ENCODE measurements at regions not wholly inside any gene's neighbourhood (a gene's known extent, or its start where the extent isn't known, plus 50 kb on each side); places are given as distances from the start of the nearest gene placed in this dataset.

DNA sequence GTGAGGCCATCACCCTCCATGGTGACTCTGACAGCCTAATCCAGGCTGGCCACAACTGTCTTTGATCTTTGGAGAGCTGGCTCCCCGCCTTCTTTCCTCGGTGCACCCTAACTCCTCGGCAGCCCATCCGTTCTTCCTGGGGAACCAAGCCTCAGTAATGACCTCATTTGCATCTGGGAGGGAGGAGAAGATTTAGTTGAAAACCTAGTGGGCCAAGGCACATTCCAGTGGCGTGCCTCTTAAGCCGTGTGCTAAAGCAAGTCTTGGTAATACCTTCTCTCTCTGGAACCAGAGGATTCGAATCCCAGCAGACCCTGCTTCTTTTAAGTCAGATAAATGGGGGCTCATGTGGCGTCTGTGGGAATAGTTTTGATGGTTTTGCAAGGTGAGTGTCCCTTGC is 233.1 kb downstream of the EBLN2 start:
- POLR2A ChIA-PET, result no interaction called here

DNA sequence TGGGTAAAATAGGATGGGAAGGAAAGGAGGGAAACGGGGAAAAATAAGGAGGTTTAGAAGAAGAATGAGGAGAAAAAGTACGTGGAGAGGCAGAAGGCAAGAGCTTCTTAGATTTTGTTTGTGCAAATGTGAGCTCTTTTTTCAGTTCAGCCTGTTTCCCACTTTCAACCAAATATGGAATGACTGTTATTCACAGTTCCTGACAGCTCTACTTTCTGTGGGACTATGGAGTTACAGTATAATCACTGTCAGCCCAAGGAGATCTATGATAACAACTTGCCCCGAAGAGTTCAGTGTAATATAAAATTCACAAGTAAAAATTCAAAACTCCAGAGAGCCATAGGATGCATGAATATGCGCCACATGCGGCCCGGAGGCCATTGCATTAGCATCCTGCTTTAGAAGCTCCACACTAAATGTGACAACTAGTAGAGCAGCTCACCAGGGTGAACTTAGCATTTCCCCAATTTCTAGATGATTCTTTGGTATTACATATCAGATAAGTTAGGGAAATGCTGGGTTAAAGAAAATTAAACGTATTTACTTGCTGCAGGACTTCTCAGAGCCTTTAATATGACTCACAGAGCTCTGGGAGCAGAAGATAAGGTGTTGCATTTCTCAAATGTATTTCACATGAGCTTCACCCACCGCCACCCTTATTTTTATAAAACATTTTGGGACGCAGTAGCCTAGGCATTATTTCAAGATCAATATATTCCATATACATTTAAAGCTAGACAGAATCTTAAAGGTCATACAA is 234.6 kb downstream of the EBLN2 start:
- intact Hi-C loops (cut with micrococcal nuclease), result no loop called here

More for the DNA sequence above, 233.1 kb downstream of the EBLN2 start:
- no peak for DNase-seq (ENCODE audit: unreplicated experiment)
- no peak overlapping the region for H3K27ac Mint-ChIP-seq (ENCODE audit: low read depth, unreplicated experiment)
- H3K9me3 Mint-ChIP-seq (ENCODE audit: unreplicated experiment), result no peaks in the 10 kb centered on the region
- CTCF ChIA-PET, result no interaction called here
- BruUV-seq (replicated peaks), result no TSS peak
- no peak overlapping the region for H3K4me3 Mint-ChIP-seq (ENCODE audit: unreplicated experiment)
- peaks cover 40% of the 10 kb centered on the region for H3K27me3 Mint-ChIP-seq (ENCODE audit: insufficient read depth, unreplicated experiment)
- TF ChIP-seq, protein P1, sequence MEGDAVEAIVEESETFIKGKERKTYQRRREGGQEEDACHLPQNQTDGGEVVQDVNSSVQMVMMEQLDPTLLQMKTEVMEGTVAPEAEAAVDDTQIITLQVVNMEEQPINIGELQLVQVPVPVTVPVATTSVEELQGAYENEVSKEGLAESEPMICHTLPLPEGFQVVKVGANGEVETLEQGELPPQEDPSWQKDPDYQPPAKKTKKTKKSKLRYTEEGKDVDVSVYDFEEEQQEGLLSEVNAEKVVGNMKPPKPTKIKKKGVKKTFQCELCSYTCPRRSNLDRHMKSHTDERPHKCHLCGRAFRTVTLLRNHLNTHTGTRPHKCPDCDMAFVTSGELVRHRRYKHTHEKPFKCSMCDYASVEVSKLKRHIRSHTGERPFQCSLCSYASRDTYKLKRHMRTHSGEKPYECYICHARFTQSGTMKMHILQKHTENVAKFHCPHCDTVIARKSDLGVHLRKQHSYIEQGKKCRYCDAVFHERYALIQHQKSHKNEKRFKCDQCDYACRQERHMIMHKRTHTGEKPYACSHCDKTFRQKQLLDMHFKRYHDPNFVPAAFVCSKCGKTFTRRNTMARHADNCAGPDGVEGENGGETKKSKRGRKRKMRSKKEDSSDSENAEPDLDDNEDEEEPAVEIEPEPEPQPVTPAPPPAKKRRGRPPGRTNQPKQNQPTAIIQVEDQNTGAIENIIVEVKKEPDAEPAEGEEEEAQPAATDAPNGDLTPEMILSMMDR (IDR thresholded peaks at IDR 0.05; ENCODE audit: unreplicated experiment), result no peak
- no peaks in the 10 kb centered on the region for H3K4me1 Mint-ChIP-seq (ENCODE audit: insufficient read depth, unreplicated experiment)
- no peaks in the 10 kb centered on the region for H3K36me3 Mint-ChIP-seq (ENCODE audit: insufficient read depth, unreplicated experiment)
- intact Hi-C loops (cut with micrococcal nuclease), result no loop called here

DNA sequence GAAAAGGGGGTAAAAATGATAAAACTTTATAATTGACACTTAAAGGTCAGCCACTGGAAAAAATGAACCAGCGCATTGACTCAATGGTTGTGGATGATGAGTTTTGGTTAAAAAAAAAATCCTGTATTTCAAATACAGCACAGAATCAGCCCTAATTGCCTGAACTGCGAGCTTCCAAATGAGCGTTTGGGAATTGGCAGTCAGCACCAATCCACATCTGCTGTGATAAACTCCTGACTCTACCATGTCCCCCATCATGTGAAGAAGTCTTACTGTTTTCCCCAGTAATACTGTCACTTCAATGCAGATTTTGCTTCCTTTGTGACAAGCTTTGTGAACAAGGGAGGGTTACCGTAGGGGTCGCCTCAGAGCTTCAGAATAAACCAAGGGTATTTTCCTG is 235.4 kb downstream of the EBLN2 start:
- no peak for DNase-seq (ENCODE audit: unreplicated experiment)
- Mint-ChIP-seq H3K9me3 (ENCODE audit: unreplicated experiment) (no peaks in the 10 kb centered on the region), H3K36me3 (ENCODE audit: insufficient read depth, unreplicated experiment) (no peaks in the 10 kb centered on the region), H3K27me3 (ENCODE audit: insufficient read depth, unreplicated experiment) (peaks cover 37% of the 10 kb centered on the region), H3K4me1 (ENCODE audit: insufficient read depth, unreplicated experiment) (no peaks in the 10 kb centered on the region), H3K4me3 (ENCODE audit: unreplicated experiment) (no peak overlapping the region), H3K27ac (ENCODE audit: low read depth, unreplicated experiment) (no peak overlapping the region)
- POLR2A ChIA-PET, result no interaction called here
- TF ChIP-seq, protein P1 (IDR thresholded peaks at IDR 0.05; ENCODE audit: unreplicated experiment), result no peak
- intact Hi-C loops (cut with micrococcal nuclease), result no loop called here
- no TSS peak for BruUV-seq (replicated peaks)
- CTCF ChIA-PET, result interaction anchor here (0.6 kb wide), 1 partner anchor 18 kb away, joined by 3 read pairs; no protein-coding TSS in a partner anchor

More for the DNA sequence above, 234.6 kb downstream of the EBLN2 start:
- Mint-ChIP-seq H3K4me1 (ENCODE audit: insufficient read depth, unreplicated experiment) (no peaks in the 10 kb centered on the region), H3K27ac (ENCODE audit: low read depth, unreplicated experiment) (no peak overlapping the region), H3K4me3 (ENCODE audit: unreplicated experiment) (no peak overlapping the region), H3K9me3 (ENCODE audit: unreplicated experiment) (no peaks in the 10 kb centered on the region), H3K27me3 (ENCODE audit: insufficient read depth, unreplicated experiment) (peaks cover 37% of the 10 kb centered on the region), H3K36me3 (ENCODE audit: insufficient read depth, unreplicated experiment) (no peaks in the 10 kb centered on the region)
- no peak for DNase-seq (ENCODE audit: unreplicated experiment)
- POLR2A ChIA-PET, result no interaction called here
- CTCF ChIA-PET, result interaction anchor here (0.6 to 1.5 kb wide), 2 partner anchors 18 to 136 kb away, joined by 3 to 5 read pairs; no protein-coding TSS in a partner anchor
- BruUV-seq (replicated peaks), result no TSS peak
- TF ChIP-seq, protein P1 (IDR thresholded peaks at IDR 0.05; ENCODE audit: unreplicated experiment), result no peak

DNA sequence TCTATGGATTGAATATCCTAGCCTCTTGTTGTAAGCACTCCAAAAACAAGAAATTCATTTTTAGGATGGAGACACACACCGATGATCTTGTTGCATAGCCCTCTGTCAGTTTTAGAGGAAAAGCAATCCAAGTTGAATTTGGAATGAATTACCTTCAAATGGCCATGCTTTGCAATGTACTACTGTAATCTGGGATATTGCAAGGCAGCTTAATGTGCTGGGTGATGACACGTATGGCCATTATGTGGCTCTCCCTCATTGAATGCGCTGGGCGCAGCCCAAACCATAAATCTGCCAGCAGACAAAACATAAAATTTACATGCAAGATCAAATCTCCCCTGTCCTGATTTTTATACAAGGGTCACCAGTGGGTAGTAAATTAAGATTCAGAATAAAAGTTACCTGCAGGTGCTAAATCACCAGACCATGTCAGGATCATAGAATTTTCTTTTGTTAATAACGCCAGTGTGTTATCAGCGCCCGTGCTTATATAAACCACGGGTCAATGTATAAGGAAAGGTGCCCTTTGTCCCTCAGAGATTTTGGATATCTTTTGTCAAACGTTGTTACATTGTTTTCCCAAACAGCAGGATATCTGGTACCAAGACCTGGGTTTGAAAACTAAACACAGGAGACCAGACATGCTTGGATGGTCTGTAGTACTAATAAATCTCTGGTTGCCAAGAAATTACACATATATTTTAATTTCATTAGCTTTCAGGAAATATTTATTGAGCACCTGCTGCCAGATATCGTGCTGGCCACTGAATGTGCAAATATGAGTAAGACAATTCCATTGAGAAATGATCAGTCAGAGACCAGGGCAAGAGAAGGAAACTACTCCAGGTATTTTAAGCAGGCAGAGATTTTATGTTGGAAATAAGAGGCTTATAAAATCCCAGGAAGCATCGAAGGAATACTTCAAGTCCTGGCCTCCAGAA is 237.1 kb downstream of the EBLN2 start:
- Mint-ChIP-seq H3K4me3 (ENCODE audit: unreplicated experiment) (no peak overlapping the region), H3K4me1 (ENCODE audit: insufficient read depth, unreplicated experiment) (no peaks in the 10 kb centered on the region), H3K36me3 (ENCODE audit: insufficient read depth, unreplicated experiment) (no peaks in the 10 kb centered on the region), H3K27me3 (ENCODE audit: insufficient read depth, unreplicated experiment) (peaks cover 46% of the 10 kb centered on the region), H3K27ac (ENCODE audit: low read depth, unreplicated experiment) (no peak overlapping the region), H3K9me3 (ENCODE audit: unreplicated experiment) (no peaks in the 10 kb centered on the region)
- ChIA-PET POLR2A (no interaction called here), CTCF (no interaction called here)
- DNase-seq (ENCODE audit: unreplicated experiment), result no peak
- TF ChIP-seq, protein P1 (IDR thresholded peaks at IDR 0.05; ENCODE audit: unreplicated experiment), result no peak
- no TSS peak for BruUV-seq (replicated peaks)
- intact Hi-C loops (cut with micrococcal nuclease), result no loop called here
